Tibial nerve (tissue), 4 donors: ENCODE measurements at regions not wholly inside any gene's neighbourhood (a gene's known extent, or its start where the extent isn't known, plus 50 kb on each side); places are given as distances from the start of the nearest gene placed in this dataset.

Experiments
- DNase-seq, 2 donors: peaks; one replicate each; pipeline ENCODE4 v3.0.0-alpha.2; 2019; ENCODE audit warnings: low spot score in 2 of 2
- H3K27ac ChIP-seq, 4 donors: fragments of 200-600 bp; sonication (generic) in 3 of 4; one replicate each; pipeline ENCODE4 v1.5.1; 2017 to 2019; ENCODE audit warnings: mild to moderate bottlenecking in 1 of 4
- H3K27me3 ChIP-seq, 2 donors: fragments of 200-600 bp; sonication (generic) in 1 of 2; one replicate each; pipeline versions ENCODE4 v1.5.1 to v1.6.0; 2017 to 2019
- H3K36me3 ChIP-seq, 3 donors: fragments of 200-600 bp; sonication (generic); one replicate each; pipeline ENCODE4 v1.5.1; 2018 to 2019
- H3K4me1 ChIP-seq, 4 donors: fragments of 200-600 bp; sonication (generic) in 3 of 4; one replicate each; pipeline ENCODE4 v1.5.1; 2017 to 2019
- H3K4me3 ChIP-seq, 4 donors: fragments of 200-600 bp; sonication (generic) in 3 of 4; one replicate each; pipeline ENCODE4 v1.5.1; 2017 to 2019; ENCODE audit warnings: mild to moderate bottlenecking in 1 of 4, moderate library complexity in 1 of 4
- H3K9me3 ChIP-seq, 4 donors: fragments of 200-600 bp; sonication (generic) in 3 of 4; one replicate each; pipeline ENCODE4 v1.5.1; 2017 to 2019
- CTCF ChIP-seq, 5 experiments: fragments of 200-600 bp in 3 of 5; fragments of 450-650 bp in 2 of 5; sonication (generic) in 3 of 5; IDR thresholded peaks; one replicate each; pipeline ENCODE4 v1.5.1; 2016 to 2019; ENCODE audit warnings: antibody characterized with exemption in 5 of 5, mild to moderate bottlenecking in 3 of 5, moderate library complexity in 2 of 5
- EP300 ChIP-seq, 2 donors: sonication (generic); formaldehyde crosslinking; IDR thresholded peaks; one replicate each; pipeline ENCODE4 v1.6.1; 2017; ENCODE audit warnings: antibody characterized with exemption in 2 of 2, mild to moderate bottlenecking in 1 of 2
- POLR2A ChIP-seq, 2 donors: fragments of 450-650 bp; IDR thresholded peaks; one replicate each; pipeline ENCODE4 v1.6.1; 2017; ENCODE audit warnings: antibody characterized with exemption in 2 of 2, mild to moderate bottlenecking in 2 of 2, moderate library complexity in 2 of 2
- WGBS, 2 donors: methylation state at CpG; one replicate each; pipeline ENCODE4 v1.1.5; 2018; 5-methylcytosine and 5-hydroxymethylcytosine counted together

GRCh38 chr20:24867556-24867955 lies 81.5 kb upstream of the CST7 start:
- 92 to 94% methylated on average over 8 of the region's 8 CpGs for WGBS, 2 donors
- no peak overlapping the region for H3K27ac ChIP-seq
- H3K27me3 ChIP-seq = no peaks in the 10 kb centered on the region
- no peaks in the 10 kb centered on the region for H3K4me1 ChIP-seq
- peaks cover 0 to 24% (median 0%) of the 10 kb centered on the region in 4 donors for H3K9me3 ChIP-seq
- no peaks in the 10 kb centered on the region for H3K36me3 ChIP-seq
- no peak overlapping the region for H3K4me3 ChIP-seq
- DNase-seq = no peak
- TF ChIP-seq POLR2A (IDR thresholded peaks at IDR 0.05) (no peak), EP300 (IDR thresholded peaks at IDR 0.05) (no peak), CTCF (IDR thresholded peaks at IDR 0.05) (no peak)

- no peaks in the 10 kb centered on the region for H3K36me3 ChIP-seq
- no peak overlapping the region for H3K27ac ChIP-seq
- DNase-seq = no peak
- no peak overlapping the region for H3K4me3 ChIP-seq
- H3K9me3 ChIP-seq = peaks cover 0 to 23% (median 0%) of the 10 kb centered on the region in 4 donors
- no peaks in the 10 kb centered on the region for H3K4me1 ChIP-seq
- no peaks in the 10 kb centered on the region for H3K27me3 ChIP-seq
- WGBS, 2 donors = 85 to 86% methylated on average over 9 to 10 of the region's 10 CpGs
- TF ChIP-seq POLR2A (IDR thresholded peaks at IDR 0.05) (no peak), CTCF (IDR thresholded peaks at IDR 0.05) (no peak), EP300 (IDR thresholded peaks at IDR 0.05) (no peak)
Observed at GRCh38 chr20:24868396-24868927, 80.6 kb upstream of the CST7 start.

GRCh38 chr20:24868959-24869358 lies 80.1 kb upstream of the CST7 start:
- Histone ChIP-seq H3K27me3 (no peaks in the 10 kb centered on the region), H3K36me3 (no peaks in the 10 kb centered on the region), H3K4me3 (no peak overlapping the region), H3K4me1 (no peaks in the 10 kb centered on the region), H3K27ac (no peak overlapping the region), H3K9me3 (peaks cover 0 to 23% (median 0%) of the 10 kb centered on the region in 4 donors)
- TF ChIP-seq EP300 (IDR thresholded peaks at IDR 0.05) = no peak
- no peak for TF ChIP-seq POLR2A (IDR thresholded peaks at IDR 0.05)
- TF ChIP-seq CTCF (IDR thresholded peaks at IDR 0.05) = no peak
- no peak for DNase-seq
- WGBS, 2 donors = 55 to 82% methylated on average over 6 of the region's 6 CpGs

GRCh38 chr20:24870057-24870456 lies 79.0 kb upstream of the CST7 start:
- TF ChIP-seq EP300 (IDR thresholded peaks at IDR 0.05) = no peak
- TF ChIP-seq CTCF (IDR thresholded peaks at IDR 0.05) = no peak
- no peak for TF ChIP-seq POLR2A (IDR thresholded peaks at IDR 0.05)
- Histone ChIP-seq H3K4me1 (no peaks in the 10 kb centered on the region), H3K9me3 (peaks cover 0 to 13% (median 0%) of the 10 kb centered on the region in 4 donors), H3K4me3 (no peak overlapping the region), H3K36me3 (no peaks in the 10 kb centered on the region), H3K27ac (no peak overlapping the region), H3K27me3 (no peaks in the 10 kb centered on the region)
- WGBS, 2 donors = 81 to 82% methylated on average over 3 of the region's 3 CpGs
- no peak for DNase-seq

- 54 to 78% methylated on average over 3 to 7 of the region's 8 CpGs for WGBS, 2 donors
- no peaks in the 10 kb centered on the region for H3K4me1 ChIP-seq
- TF ChIP-seq CTCF (IDR thresholded peaks at IDR 0.05) = no peak
- no peak for TF ChIP-seq EP300 (IDR thresholded peaks at IDR 0.05)
- no peak for TF ChIP-seq POLR2A (IDR thresholded peaks at IDR 0.05)
- H3K9me3 ChIP-seq = peaks cover 0 to 5% (median 0%) of the 10 kb centered on the region in 4 donors
- DNase-seq = no peak
- H3K4me3 ChIP-seq = no peak overlapping the region
- no peak overlapping the region for H3K27ac ChIP-seq
- no peaks in the 10 kb centered on the region for H3K27me3 ChIP-seq
- no peaks in the 10 kb centered on the region for H3K36me3 ChIP-seq
Observed at GRCh38 chr20:24870881-24871280, 78.2 kb upstream of the CST7 start.
